ENCODE measurements at regions not wholly inside any gene's neighbourhood (a gene's known extent, or its start where the extent isn't known, plus 50 kb on each side); places are given as distances from the start of the nearest gene placed in this dataset.

DNA sequence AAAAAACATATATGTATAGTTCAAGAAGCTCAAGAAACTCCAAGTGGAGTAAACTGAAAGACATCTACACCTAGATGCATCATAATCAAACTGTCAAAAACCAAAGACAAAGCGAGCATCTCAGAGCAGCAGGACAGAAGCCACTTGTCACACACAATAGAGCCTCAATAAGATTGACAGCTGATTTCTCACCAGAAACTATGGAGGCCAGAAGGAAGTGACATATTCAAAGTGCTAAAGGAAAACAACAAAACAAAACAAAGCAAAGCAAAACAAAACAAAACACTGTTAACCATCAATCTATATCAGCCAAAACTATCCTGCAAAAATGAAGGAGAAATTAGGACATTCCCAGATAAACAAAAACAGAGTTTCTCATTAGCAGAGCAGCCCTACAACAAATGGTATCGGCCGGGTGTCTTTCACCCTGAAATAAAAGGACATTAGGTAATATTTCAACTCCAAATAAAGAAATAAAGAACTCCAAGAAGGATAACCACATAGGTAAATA is 65.8 kb upstream of the SEPTIN5 start:
- TF ChIP-seq ZNF747 (tag by site-specific recombination; IDR thresholded peaks at IDR 0.05), result no peak
- TF ChIP-seq, protein P1, sequence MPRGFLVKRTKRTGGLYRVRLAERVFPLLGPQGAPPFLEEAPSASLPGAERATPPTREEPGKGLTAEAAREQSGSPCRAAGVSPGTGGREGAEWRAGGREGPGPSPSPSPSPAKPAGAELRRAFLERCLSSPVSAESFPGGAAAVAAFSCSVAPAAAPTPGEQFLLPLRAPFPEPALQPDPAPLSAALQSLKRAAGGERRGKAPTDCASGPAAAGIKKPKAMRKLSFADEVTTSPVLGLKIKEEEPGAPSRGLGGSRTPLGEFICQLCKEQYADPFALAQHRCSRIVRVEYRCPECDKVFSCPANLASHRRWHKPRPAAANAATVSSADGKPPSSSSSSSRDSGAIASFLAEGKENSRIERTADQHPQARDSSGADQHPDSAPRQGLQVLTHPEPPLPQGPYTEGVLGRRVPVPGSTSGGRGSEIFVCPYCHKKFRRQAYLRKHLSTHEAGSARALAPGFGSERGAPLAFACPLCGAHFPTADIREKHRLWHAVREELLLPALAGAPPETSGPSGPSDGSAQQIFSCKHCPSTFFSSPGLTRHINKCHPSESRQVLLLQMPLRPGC (tag by site-specific recombination; IDR thresholded peaks at IDR 0.05), result no peak
- TF ChIP-seq ZNF654 (tag by site-specific recombination; IDR thresholded peaks at IDR 0.05; ENCODE audit: low read depth), result no peak
- no peak for TF ChIP-seq ZNF629 (tag by site-specific recombination; IDR thresholded peaks at IDR 0.05)
- TF ChIP-seq, protein P2, sequence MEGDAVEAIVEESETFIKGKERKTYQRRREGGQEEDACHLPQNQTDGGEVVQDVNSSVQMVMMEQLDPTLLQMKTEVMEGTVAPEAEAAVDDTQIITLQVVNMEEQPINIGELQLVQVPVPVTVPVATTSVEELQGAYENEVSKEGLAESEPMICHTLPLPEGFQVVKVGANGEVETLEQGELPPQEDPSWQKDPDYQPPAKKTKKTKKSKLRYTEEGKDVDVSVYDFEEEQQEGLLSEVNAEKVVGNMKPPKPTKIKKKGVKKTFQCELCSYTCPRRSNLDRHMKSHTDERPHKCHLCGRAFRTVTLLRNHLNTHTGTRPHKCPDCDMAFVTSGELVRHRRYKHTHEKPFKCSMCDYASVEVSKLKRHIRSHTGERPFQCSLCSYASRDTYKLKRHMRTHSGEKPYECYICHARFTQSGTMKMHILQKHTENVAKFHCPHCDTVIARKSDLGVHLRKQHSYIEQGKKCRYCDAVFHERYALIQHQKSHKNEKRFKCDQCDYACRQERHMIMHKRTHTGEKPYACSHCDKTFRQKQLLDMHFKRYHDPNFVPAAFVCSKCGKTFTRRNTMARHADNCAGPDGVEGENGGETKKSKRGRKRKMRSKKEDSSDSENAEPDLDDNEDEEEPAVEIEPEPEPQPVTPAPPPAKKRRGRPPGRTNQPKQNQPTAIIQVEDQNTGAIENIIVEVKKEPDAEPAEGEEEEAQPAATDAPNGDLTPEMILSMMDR (tag by site-specific recombination; IDR thresholded peaks at IDR 0.05), result no peak
- no peak for TF ChIP-seq BCL11A (tag by site-specific recombination; IDR thresholded peaks at IDR 0.05; ENCODE audit: low read depth)
- no peak for TF ChIP-seq ZBTB1 (tag by site-specific recombination; IDR thresholded peaks at IDR 0.05)
- TF ChIP-seq, protein P3, sequence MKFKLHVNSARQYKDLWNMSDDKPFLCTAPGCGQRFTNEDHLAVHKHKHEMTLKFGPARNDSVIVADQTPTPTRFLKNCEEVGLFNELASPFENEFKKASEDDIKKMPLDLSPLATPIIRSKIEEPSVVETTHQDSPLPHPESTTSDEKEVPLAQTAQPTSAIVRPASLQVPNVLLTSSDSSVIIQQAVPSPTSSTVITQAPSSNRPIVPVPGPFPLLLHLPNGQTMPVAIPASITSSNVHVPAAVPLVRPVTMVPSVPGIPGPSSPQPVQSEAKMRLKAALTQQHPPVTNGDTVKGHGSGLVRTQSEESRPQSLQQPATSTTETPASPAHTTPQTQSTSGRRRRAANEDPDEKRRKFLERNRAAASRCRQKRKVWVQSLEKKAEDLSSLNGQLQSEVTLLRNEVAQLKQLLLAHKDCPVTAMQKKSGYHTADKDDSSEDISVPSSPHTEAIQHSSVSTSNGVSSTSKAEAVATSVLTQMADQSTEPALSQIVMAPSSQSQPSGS (tag by site-specific recombination; IDR thresholded peaks at IDR 0.05; ENCODE audit: low read depth), result no peak
- TF ChIP-seq ZNF830 (tag by site-specific recombination; IDR thresholded peaks at IDR 0.05; ENCODE audit: low read depth), result no peak
- TF ChIP-seq, protein P4, sequence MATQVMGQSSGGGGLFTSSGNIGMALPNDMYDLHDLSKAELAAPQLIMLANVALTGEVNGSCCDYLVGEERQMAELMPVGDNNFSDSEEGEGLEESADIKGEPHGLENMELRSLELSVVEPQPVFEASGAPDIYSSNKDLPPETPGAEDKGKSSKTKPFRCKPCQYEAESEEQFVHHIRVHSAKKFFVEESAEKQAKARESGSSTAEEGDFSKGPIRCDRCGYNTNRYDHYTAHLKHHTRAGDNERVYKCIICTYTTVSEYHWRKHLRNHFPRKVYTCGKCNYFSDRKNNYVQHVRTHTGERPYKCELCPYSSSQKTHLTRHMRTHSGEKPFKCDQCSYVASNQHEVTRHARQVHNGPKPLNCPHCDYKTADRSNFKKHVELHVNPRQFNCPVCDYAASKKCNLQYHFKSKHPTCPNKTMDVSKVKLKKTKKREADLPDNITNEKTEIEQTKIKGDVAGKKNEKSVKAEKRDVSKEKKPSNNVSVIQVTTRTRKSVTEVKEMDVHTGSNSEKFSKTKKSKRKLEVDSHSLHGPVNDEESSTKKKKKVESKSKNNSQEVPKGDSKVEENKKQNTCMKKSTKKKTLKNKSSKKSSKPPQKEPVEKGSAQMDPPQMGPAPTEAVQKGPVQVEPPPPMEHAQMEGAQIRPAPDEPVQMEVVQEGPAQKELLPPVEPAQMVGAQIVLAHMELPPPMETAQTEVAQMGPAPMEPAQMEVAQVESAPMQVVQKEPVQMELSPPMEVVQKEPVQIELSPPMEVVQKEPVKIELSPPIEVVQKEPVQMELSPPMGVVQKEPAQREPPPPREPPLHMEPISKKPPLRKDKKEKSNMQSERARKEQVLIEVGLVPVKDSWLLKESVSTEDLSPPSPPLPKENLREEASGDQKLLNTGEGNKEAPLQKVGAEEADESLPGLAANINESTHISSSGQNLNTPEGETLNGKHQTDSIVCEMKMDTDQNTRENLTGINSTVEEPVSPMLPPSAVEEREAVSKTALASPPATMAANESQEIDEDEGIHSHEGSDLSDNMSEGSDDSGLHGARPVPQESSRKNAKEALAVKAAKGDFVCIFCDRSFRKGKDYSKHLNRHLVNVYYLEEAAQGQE (tag by site-specific recombination; IDR thresholded peaks at IDR 0.05), result no peak
- TF ChIP-seq ZSCAN30 (tag by site-specific recombination; IDR thresholded peaks at IDR 0.05), result no peak
- TF ChIP-seq ZNF426 (tag by site-specific recombination; IDR thresholded peaks at IDR 0.05), result no peak
- no peak for TF ChIP-seq PRDM1 (tag by site-specific recombination; IDR thresholded peaks at IDR 0.05)

All from HEK293 (cell line).